Activated CD4-positive, CD25-positive, alpha-beta regulatory T cell (primary cell): ENCODE measurements at regions not wholly inside any gene's neighbourhood (a gene's known extent, or its start where the extent isn't known, plus 50 kb on each side); places are given as distances from the start of the nearest gene placed in this dataset.

Source experiments
- DNase-seq, 4 experiments: peaks; one replicate each; lab custom pipeline; 2025; lab: John Stamatoyannopoulos, UW

GRCh38 chr22:48594757-48595510 is 1232.7 kb downstream of the BRD1 start:
- DNase-seq, result no peak

- DNase-seq, result no peak
Measured at GRCh38 chr22:48594016-48594756, 1233.5 kb downstream of the BRD1 start.

- no peak for DNase-seq
Measured at GRCh38 chr22:48593551-48593950, 1234.1 kb downstream of the BRD1 start.

- DNase-seq, result no peak
Measured at GRCh38 chr22:48592931-48593330, 1234.7 kb downstream of the BRD1 start.

- no peak for DNase-seq
Measured at GRCh38 chr22:48592488-48592887, 1235.2 kb downstream of the BRD1 start.

- DNase-seq, result no peak
Measured at GRCh38 chr22:48592066-48592345, 1235.7 kb downstream of the BRD1 start.

- DNase-seq, result no peak
Measured at GRCh38 chr22:48591286-48592065, 1236.2 kb downstream of the BRD1 start.

GRCh38 chr22:48589901-48590300 is 1237.8 kb downstream of the BRD1 start:
- no peak for DNase-seq

GRCh38 chr22:48588878-48589450 is 1238.7 kb downstream of the BRD1 start:
- no peak for DNase-seq

GRCh38 chr22:48588151-48588877 is 1239.4 kb downstream of the BRD1 start:
- DNase-seq, result no peak

- DNase-seq, result no peak
Measured at GRCh38 chr22:48587236-48587865, 1240.3 kb downstream of the BRD1 start.

GRCh38 chr22:48586799-48587185 is 1240.9 kb downstream of the BRD1 start:
- no peak for DNase-seq

- no peak for DNase-seq
Measured at GRCh38 chr22:48585916-48586798, 1241.5 kb downstream of the BRD1 start.

GRCh38 chr22:48584170-48584569 is 1243.5 kb downstream of the BRD1 start:
- DNase-seq, result no peak

- no peak for DNase-seq
Measured at GRCh38 chr22:48581796-48582469, 1245.7 kb downstream of the BRD1 start.

- no peak for DNase-seq
Measured at GRCh38 chr22:48581205-48581766, 1246.4 kb downstream of the BRD1 start.

GRCh38 chr22:48580481-48580970 is 1247.1 kb downstream of the BRD1 start:
- no peak for DNase-seq

GRCh38 chr22:48579928-48580309 is 1247.8 kb downstream of the BRD1 start:
- DNase-seq, result no peak
